ENCODE measurements at regions not wholly inside any gene's neighbourhood (a gene's known extent, or its start where the extent isn't known, plus 50 kb on each side); places are given as distances from the start of the nearest gene placed in this dataset.
"Not testable (repeated sequence)": the region's sequence is repeated elsewhere in the genome, so short reads cannot be mapped to it uniquely, and the experiment has no call there.

DNA sequence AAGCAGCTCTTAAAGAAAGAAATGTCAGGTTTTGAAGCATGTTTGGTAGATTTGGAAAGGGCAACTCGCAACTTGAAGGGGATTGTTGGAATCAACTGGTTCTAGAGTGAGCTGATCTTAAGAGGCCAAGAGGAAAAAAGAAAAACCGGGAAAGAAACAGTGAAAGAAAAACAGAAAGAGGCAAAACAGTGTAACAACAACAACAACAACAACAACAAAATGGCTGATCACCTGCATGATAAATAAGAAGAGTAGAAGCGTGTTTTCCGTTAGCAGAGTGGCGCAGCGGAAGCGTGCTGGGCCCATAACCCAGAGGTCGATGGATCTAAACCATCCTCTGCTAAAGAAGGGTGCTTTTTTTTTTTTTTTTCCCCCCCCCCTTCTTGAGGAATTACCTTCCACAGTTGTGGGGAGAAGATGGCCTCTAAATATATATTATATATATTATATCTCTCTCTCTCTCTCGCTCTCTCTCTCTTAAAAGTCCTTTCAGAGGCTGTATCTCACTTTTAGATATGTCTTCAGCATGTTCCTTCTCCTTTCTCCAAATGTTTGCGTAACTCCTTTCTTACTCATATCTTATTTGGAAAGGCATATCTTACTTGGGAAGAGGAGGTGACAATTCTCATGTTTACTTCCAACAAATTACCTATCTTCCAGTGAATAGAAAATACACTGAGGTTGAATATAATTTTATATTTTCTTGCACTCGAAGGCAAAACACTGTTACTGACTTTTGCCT is 134.4 kb downstream of the OR2B2 start:
- in situ Hi-C loops (cut with HindIII; ENCODE audit: low sequenced_read_pairs): no loop called here
- DNase-seq (ENCODE audit: low spot score): no peak

DNA sequence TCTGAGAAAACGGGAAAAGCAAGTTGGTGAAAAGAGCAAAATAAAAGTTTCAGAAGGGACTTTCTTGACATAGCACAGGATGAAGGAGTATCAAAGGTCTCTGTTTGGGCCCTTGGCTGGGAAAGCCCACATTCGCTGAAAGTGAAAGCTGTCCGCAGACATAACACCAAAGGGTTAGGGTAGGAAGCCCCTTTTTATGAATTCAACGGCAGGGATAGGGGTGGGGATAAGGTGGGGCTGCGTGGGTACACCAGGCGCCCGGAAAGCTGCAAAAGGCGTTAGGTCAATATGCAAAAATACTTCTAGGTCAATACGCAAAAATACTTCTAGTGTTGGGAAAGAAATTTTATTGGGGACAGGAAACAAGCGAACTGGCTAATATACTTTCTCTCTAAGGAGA is 135.1 kb downstream of the OR2B2 start:
- DNase-seq (ENCODE audit: low spot score): no peak
- in situ Hi-C loops (cut with HindIII; ENCODE audit: low sequenced_read_pairs): no loop called here

DNA sequence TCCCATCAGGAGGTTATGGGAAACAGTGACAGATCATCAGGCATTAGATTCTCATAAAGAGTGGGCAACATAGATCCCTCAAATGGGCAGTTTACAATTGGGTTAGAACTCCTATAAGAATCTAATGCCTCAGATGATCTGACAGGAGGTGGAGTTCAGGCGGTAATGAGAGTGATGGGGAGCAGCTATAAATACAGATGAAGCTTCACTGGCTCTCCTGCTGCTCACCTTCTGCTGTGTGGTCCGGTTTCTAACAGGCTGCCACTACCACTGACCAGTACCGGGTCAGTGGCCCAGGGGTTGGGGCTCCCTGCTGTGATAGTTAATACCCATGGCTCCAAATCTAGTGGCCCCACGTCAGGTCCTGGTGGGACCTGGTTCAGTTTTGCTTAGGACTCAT is 135.7 kb downstream of the OR2B2 start:
- DNase-seq (ENCODE audit: low spot score): no peak
- in situ Hi-C loops (cut with HindIII; ENCODE audit: low sequenced_read_pairs): no loop called here

- in situ Hi-C loops (cut with HindIII; ENCODE audit: low sequenced_read_pairs): no loop called here
Measured at GRCh38 chr6:27775796-27776184, 136.4 kb downstream of the OR2B2 start.

DNA sequence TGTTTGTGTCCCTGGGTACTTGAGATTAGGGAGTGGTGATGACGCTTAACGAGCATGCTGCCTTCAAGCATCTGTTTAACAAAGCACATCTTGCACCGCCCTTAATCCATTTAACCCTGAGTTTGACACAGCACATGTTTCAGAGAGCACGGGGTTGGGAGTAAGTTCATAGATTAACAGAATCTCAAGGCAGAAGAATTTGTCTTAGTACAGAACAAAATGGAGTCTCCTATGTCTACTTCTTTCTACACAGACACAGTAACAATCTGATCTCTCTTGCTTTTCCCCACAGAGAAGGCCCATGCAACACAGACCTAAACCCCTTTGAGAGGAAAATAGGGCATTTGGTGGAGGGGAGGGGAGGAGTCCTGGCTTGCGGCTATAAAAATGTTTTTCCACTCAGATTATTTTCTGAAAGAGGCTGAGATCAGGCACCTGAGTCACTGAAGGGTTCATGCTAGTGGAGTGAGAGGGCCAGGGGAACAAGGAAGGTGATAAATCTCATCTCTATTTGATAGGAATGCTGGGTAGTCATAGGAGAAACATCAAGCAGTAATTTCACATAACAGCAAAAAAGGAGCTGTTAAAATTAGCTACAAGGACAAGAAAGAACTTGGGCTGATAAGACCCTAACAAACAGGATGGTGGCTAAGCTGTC is 136.9 kb downstream of the OR2B2 start:
- in situ Hi-C loops (cut with HindIII; ENCODE audit: low sequenced_read_pairs); DNase-seq (ENCODE audit: low spot score): not testable (repeated sequence)

More at GRCh38 chr6:27775796-27776184, 136.4 kb downstream of the OR2B2 start:
- DNase-seq (ENCODE audit: low spot score): no peak

GRCh38 chr6:27774264-27774600 is 138.0 kb downstream of the OR2B2 start:
- in situ Hi-C loops (cut with HindIII; ENCODE audit: low sequenced_read_pairs); DNase-seq (ENCODE audit: low spot score): not testable (repeated sequence)

DNA sequence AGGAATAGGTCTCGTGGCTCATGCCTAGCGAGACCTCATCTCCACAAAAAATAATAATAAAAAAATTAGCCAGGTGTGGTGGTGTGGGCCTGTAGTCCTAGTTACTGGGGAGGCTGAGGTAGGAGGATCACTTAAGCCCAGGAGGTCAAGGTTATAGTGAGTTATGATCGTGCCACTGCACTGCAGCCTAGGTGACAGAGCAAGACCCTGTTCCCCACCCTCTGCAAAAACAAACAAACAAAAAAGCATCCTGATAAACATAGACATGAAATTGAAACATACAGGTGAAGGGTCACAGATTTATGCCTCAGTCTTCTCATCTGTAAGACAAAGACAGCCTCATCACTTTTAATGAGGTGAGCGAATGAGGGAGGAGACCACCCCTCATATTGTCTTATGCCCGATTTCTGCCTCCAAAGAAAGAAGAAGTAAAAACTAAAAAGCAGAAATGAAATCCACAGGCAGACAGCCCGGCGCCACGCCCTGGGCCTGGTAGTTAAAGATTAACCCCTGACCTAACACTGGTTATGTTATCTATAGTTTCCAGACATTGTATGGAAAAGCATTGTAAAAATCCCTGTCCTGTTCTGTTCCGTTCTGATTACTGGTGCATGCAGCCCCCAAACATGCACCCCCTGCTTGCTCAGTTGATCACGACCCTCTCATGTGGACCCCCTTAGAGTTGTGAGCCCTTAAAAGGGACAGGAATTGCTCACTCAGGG is 138.5 kb downstream of the OR2B2 start:
- DNase-seq (ENCODE audit: low spot score); in situ Hi-C loops (cut with HindIII; ENCODE audit: low sequenced_read_pairs): not testable (repeated sequence)

DNA sequence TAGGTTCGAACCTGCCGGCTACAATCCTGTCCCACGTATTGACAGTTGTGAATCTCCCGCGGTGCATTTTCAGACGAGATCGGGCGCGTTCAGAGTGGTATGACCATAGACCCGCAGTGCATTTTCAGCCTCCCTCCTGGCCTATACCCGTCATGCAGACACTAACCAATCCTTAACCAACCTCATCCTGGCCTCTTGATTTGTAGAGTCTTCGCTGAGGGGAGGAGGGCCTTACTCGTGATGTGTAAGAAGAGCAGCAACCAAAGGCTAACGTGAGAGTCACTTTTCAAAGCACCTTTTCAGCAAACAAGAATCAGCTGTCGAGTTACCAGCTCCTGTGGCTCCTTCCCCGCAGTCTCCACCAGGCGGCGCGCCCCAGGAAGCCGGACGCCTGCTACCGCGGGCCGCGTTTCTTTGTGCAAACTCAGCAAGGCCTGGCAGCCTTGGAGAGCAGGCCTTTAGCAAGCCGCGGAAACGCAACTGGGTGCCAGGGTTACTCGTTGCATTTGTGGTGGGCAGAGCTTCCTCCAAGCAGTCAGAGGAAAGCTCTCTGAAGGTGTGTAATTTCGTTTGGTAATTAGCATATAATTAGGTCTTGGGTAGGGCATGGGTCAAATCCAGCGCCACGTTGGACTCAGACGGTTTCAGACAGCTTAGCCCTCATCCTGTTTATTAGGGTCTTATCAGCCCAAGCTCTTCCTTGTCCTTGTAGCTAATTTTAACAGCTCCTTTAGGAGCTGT is 139.8 kb downstream of the OR2B2 start:
- peak; percentile 63 for DNase-seq (ENCODE audit: low spot score)
- in situ Hi-C loops (cut with HindIII; ENCODE audit: low sequenced_read_pairs): no loop called here

GRCh38 chr6:27771235-27771634 is 141.0 kb downstream of the OR2B2 start:
- in situ Hi-C loops (cut with HindIII; ENCODE audit: low sequenced_read_pairs): no loop called here
- DNase-seq (ENCODE audit: low spot score): no peak

GRCh38 chr6:27770724-27771123 is 141.5 kb downstream of the OR2B2 start:
- no peak for DNase-seq (ENCODE audit: low spot score)
- in situ Hi-C loops (cut with HindIII; ENCODE audit: low sequenced_read_pairs): no loop called here

DNA sequence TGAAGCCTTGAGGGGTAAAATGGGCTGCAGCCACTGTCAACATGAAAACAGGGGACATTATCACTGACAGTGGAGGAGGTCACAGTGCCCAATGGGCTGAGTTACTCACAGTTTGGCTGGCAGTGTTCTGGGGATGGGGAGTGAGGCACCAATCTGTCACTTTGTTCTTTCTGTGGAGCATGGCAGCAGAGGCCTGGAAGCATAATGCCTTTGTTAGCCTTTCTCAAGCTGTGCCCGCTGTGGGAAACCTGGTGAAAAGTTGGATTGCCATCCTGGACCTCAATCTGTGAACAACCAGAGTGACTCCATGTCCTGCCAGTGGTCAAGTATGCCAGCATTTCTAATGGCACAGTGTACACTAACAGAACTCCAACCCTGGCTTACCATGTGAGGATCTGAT is 143.6 kb downstream of the OR2B2 start:
- peak; percentile 84 for DNase-seq (ENCODE audit: low spot score)
- in situ Hi-C loops (cut with HindIII; ENCODE audit: low sequenced_read_pairs): no loop called here

DNA sequence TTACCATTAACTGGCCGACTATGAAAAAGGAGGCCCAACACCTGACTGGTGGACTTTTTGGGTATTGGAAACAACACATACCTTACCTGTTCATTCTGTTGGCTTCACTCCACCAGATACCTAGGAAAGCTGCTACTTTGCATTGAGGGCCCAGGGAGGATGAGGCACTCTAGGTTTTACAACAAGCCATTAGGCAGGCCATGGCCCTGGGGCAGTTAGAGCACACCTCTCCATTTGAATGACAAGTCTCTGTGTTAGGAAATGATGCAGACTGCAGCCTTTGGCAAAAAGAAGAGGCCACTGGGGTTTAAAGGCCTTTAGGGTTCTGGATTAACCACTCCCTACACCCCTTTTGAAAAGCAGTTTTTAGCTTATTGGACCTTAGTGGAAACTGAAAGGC is 144.3 kb downstream of the OR2B2 start:
- DNase-seq (ENCODE audit: low spot score): no peak
- in situ Hi-C loops (cut with HindIII; ENCODE audit: low sequenced_read_pairs): no loop called here

GRCh38 chr6:27766405-27766804 is 145.8 kb downstream of the OR2B2 start:
- DNase-seq (ENCODE audit: low spot score): no peak
- in situ Hi-C loops (cut with HindIII; ENCODE audit: low sequenced_read_pairs): no loop called here

- DNase-seq (ENCODE audit: low spot score): no peak
- in situ Hi-C loops (cut with HindIII; ENCODE audit: low sequenced_read_pairs): no loop called here
Measured at GRCh38 chr6:27765028-27765590, 147.1 kb downstream of the OR2B2 start.

- in situ Hi-C loops (cut with HindIII; ENCODE audit: low sequenced_read_pairs): no loop called here
- peak; percentile 56 for DNase-seq (ENCODE audit: low spot score)
Measured at GRCh38 chr6:27761391-27761790, 150.8 kb downstream of the OR2B2 start.

GRCh38 chr6:27760464-27760863 is 151.7 kb downstream of the OR2B2 start:
- in situ Hi-C loops (cut with HindIII; ENCODE audit: low sequenced_read_pairs): no loop called here

DNA sequence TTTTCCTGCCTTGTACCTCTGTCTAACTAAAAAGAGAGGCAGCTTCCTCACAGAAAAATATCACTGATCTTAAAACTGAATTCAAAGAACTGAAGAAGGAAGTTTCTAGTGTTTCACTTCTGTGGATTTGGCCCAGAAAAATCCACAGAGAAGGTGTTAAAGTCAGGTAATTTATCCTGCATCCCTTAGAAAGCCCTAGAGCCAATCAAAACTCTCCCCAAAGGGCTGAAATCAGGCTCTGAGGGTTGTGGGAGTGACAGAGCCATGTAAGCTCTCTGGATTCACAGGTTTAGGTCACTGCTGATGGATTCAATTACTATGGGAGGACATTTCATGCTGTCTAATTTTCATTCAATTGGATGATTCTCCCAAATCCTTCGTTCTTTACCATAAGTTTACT is 152.3 kb downstream of the OR2B2 start:
- in situ Hi-C loops (cut with HindIII; ENCODE audit: low sequenced_read_pairs): no loop called here
- DNase-seq (ENCODE audit: low spot score): no peak

More at GRCh38 chr6:27760464-27760863, 151.7 kb downstream of the OR2B2 start:
- DNase-seq (ENCODE audit: low spot score): no peak

GRCh38 chr6:27758491-27758890 is 153.7 kb downstream of the OR2B2 start:
- DNase-seq (ENCODE audit: low spot score): no peak
- in situ Hi-C loops (cut with HindIII; ENCODE audit: low sequenced_read_pairs): no loop called here

- DNase-seq (ENCODE audit: low spot score): peak; percentile 25
- in situ Hi-C loops (cut with HindIII; ENCODE audit: low sequenced_read_pairs): no loop called here
Measured at GRCh38 chr6:27757307-27757706, 154.9 kb downstream of the OR2B2 start.

Measured in G401 (cell line).